NB4 (cell line): ENCODE measurements at regions not wholly inside any gene's neighbourhood (a gene's known extent, or its start where the extent isn't known, plus 50 kb on each side); places are given as distances from the start of the nearest gene placed in this dataset.

Experiments
- CTCF ChIP-seq: IDR thresholded peaks from one replicate; pipeline ENCODE4 v1.5.1; 2012; ENCODE audit warnings: low read depth, low read length
- POLR2A ChIP-seq: IDR thresholded peaks from 2 replicates; pipeline ENCODE4 v1.6.1; 2011; ENCODE audit warnings: mild to moderate bottlenecking; ENCODE audit not compliant: insufficient read length; ENCODE audit errors: extremely low read depth
- TF ChIP-seq, protein P1 (sequence below): IDR thresholded peaks from 2 replicates; pipeline ENCODE4 v1.6.1; 2011; ENCODE audit warnings: low read depth, low read length

- TF ChIP-seq CTCF (no peak), POLR2A (no peak)
- TF ChIP-seq, protein P1, sequence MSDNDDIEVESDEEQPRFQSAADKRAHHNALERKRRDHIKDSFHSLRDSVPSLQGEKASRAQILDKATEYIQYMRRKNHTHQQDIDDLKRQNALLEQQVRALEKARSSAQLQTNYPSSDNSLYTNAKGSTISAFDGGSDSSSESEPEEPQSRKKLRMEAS, result no peak
Observed at GRCh38 chr5:15344954-15345353, 155.0 kb upstream of the FBXL7 start.
